ENCODE measurements at regions not wholly inside any gene's neighbourhood (a gene's known extent, or its start where the extent isn't known, plus 50 kb on each side); places are given as distances from the start of the nearest gene placed in this dataset.

DNA sequence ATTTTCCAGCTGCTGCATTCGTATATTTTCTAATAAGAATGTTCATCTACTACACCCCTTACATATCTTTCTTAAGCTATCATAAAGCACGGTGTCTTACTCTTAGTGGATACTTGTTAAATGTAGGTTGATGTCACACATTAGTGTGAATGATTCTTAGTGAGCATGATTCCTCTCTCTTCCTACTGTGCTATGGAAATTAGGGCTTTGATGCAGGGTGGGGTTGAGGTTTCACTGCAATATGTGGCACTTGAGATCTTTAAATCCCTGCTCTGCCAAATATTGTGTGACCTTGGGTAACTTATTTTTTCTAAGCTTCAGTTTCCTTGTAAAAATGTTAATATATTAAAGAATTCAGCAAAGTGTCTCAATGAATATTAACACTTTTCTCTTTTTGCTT, 188.4 kb downstream of the PDGFRA start:
- TF ChIP-seq POLR2AphosphoS5 (IDR thresholded peaks at IDR 0.05) (no peak), CTCF (IDR thresholded peaks at IDR 0.05) (no peak), POLR2A (IDR thresholded peaks at IDR 0.05) (no peak), EP300 (IDR thresholded peaks at IDR 0.05) (no peak)
